NCI-H82 (cell line): ENCODE measurements at regions not wholly inside any gene's neighbourhood (a gene's known extent, or its start where the extent isn't known, plus 50 kb on each side); places are given as distances from the start of the nearest gene placed in this dataset.

Experiments
- DNase-seq: peaks from one replicate; lab custom pipeline; 2025; lab: John Stamatoyannopoulos, UW

DNA sequence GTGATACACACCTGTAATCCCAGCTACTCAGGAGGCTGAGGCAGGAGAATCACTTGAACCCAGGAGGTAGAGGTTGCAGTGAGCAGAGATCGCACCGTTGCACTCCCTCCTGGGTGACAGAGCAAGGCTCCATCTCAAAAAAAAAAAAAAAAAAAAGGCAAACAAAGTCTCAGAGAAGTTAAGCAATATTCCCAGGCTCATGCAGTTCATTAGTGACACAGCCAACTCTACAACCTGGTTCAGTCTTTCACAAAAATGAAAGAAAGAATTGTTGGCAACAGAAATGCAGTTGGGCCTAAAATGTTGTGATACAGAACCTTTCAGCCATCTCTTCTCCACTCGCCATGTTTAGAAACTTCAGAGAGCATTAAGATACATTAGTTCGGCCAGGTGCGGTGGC is 242.1 kb downstream of the LTN1 start:
- DNase-seq: no peak

DNA sequence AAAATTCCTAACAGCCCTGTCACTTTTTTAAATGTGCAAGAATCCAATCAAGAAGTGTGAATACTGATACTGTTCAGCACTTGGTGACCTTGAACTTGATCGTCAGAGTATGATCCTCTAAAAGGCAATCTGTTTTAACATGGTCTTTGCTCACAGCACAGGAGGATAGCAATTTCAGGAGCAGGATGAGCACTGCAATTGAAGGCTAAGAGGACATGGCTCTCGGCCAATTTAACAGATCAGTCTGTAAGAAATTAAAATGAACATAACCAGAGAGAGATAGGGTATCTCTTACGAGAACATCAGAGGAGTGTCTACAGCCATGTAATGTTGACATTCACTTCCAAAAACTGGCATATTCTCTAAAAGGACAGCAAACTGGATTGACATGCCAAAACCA is 243.1 kb downstream of the LTN1 start:
- peak; percentile 23 for DNase-seq

DNA sequence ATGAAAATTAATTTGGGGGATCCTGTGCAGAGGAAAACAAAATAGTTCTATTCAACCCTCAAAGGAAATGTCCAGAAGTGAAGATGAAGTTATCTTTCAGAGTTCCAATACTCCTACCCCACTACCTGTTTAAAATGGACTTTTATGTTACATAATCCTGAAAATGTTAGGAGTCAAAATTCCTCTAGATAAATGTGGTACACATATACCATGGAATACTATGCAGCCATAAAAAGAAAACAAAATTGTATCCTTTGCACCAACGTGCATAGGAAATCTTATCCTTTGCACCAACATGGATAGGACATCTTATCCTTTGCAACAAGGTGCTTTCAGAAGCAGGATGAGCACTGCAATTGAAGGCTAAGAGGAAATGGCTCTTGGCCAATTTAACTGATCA is 245.2 kb downstream of the LTN1 start:
- no peak for DNase-seq

DNA sequence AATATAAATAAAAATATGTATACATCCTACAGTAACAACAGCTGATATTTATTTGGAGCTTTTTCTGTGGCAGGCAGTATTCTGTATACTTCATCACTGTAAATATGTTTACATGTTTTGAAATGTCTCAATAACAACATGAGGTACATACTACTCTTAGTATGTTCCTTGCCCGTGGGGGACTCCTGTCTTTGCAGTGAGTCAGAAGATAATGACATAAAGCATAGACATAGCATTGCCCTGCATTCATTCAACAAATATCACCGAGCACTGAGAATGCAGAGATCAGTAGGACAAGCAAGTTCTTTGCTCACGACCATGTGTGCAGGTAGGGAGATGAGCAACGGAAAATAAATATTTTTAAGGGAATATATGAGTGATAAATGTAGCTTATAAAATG is 246.5 kb downstream of the LTN1 start:
- DNase-seq: no peak

DNA sequence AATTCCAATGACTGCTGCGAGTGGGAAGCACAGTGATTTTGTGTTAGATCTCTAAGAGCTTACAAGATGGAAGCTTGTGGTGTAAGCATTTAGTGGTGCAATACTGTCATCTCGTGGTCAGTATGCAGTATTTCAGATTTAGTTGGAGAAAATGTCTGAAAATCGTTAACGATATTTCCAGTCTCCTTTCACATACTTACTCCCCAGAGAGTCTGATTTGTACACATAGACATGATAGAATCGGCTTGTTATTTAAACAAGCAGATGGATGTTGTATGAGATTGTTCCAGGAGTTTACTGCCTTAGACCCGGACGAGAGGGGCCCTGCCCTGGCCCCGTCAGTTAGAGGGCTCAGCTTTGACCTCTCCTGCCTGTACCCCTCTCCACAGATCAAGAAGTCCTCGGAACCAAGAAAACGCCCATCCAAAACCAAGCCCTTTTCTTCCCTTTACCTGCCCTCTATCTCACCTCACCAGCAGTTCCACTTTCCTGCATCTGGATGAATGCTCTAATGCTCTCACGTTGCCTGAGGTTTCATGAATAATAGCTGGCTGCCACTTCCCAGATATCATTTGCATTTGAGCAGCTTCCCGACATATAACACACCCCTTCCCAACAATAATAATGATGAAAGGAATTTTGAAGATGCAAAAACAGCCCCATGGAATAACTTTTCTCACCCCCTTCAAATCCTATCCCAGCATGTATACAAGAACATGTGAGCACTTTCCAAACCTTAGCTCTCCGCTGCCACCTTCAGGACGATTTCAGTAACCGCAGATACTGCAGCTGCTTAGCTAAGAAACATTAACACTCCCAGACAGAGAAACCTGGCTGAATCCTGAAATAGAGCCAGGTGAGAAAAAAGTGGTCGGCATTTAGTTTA is 247.3 kb downstream of the LTN1 start:
- peak; percentile 88 for DNase-seq

DNA sequence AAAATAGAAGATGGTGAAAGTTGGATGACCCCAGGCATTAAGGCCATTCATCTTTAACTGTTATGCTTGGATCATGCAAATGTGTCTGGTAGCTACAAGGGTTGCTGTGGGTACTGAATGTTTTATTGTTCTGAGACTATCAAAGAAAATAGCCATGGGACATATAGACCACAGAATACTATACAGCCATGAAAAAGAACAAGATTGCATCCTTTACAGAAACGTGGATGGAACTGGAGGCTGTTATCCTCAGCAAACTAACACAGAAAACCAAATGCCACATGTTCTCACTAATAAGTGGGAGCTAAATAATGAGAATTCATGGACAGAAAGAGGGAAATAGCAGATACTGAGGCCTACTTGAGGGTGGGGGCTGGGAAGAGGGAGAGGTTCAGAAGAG is 249.0 kb downstream of the LTN1 start:
- no peak for DNase-seq

DNA sequence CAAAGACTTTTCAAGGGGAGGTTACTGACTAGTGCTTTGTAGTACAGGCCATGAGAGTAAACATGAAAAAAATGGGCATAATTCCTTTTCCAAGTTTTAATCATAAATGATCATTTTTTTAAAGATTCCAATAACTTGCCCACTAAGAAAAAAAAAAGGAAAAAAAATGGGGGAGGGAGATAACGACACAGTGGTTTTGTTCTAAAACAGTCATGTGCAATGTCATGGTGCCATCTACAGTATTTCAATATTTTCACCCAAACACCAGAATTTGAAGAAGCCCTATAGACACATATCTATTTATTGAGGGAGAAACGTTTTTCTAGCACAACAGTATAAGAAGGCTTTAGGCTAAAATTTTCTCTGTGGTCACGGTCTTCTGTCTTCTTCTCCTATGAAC is 250.2 kb downstream of the LTN1 start:
- no peak for DNase-seq

DNA sequence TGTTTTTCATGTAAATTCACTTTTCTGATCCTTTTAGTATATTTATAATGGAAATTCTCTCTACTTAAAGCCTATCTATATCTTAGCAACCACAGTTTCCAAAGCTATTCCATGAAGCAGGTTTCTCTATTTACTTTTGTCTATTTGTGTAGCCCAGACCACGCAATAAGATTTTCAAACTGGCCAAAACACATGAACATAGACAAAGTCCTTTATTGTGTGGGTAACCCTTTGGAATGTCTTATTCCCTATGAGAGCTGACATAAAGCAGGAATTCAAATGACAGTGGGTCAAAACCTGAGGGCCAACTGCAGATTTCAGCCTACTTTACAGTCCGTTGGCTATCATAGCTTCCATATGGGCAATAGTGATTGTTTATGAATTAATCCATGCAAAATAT is 252.6 kb downstream of the LTN1 start:
- DNase-seq: no peak

DNA sequence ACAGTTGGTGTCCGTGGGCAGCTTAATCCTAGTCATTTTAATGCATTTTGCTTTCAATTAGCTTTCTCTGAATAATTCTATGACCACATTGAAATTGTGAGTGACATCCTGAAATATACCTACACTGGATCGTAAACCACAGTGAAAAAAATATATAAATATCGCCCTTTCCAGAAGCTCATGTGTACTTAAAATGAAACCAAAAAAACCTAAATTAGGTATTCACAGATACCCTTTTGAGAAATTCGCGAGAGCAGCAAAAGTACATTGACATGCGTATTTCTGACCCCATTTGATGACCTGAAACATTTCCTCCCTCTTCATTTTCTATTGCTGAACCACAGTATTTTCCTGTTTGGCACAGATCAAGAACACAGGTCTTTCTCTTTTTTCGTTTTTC is 253.8 kb downstream of the LTN1 start:
- no peak for DNase-seq

DNA sequence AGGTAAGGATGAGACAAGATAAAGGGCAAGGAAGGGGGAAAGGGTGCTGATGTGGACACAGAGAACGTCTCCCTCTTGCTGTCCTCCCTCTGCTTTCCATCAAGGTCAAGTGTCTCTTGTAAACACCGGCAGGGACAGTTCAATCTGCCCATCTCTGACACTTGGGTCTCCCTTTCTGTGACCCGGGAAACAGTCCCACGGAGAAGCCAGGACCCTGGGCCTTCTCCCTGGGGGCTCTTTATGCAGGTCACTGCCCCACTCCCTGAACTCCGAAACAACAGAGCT is 254.3 kb downstream of the LTN1 start:
- DNase-seq: no peak

DNA sequence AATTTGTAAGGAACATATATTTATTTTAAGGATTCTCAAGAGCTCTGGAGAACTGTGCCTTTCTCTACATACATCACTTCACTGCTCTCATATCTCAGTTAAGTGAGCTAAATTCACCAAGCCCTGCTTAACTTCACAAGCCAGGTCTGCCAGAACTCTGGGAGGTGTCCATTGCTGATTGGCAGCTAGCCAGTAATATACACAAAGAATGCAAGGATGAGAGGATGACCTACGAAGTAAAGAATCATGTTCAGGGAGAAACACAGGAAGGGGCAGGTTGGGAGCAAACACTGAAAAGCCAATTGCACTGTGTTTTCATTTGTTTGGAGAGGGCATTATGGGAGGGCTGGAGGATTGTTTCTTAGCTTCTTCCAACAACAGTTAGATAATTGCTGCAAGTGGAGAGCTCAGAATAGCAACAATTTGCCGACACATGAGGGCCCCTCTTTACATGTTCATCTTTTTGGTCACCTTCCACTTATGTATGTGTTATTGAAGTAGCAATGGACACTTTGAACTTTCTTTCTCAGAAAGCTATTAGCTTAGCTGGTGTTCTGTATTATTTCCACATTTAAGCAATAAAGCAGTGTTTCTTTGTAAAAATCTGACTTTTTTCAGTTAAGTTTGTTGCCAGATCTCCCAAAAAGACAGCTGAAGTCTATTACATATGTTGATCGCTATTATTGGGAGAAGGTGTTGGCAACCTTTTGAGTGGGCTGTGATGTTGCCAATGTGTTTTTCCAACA is 254.8 kb downstream of the LTN1 start:
- no peak for DNase-seq

DNA sequence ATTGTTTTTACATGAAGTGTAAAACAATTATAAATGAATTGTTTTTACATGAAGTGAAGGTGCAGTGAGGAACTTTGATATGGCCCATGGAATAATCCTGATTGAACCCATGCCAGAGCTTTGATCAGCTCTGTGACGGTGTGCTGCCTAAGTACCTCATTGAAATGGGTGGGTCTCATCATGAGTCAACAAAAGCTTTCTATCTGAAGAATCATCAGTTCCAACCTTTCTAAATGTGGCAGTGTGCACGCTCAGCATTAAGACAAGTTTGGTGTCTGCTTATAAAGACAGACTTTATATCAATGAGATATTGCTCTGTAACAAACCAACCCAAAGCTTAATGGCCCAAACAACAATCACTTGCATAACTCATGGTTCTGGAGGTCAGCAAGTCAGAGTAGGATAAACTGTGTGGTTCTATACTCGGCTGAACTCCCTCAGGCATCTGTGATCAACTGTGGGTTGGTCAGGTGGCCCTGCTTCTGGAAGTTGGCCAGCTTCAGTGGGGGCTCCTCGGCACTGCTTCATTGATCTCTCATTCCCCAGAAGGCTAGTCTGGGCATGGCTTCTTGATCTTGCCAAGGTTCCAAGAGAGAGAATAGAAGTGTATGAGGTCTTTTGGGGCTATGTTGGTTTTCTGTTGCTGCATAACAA is 258.0 kb downstream of the LTN1 start:
- no peak for DNase-seq

DNA sequence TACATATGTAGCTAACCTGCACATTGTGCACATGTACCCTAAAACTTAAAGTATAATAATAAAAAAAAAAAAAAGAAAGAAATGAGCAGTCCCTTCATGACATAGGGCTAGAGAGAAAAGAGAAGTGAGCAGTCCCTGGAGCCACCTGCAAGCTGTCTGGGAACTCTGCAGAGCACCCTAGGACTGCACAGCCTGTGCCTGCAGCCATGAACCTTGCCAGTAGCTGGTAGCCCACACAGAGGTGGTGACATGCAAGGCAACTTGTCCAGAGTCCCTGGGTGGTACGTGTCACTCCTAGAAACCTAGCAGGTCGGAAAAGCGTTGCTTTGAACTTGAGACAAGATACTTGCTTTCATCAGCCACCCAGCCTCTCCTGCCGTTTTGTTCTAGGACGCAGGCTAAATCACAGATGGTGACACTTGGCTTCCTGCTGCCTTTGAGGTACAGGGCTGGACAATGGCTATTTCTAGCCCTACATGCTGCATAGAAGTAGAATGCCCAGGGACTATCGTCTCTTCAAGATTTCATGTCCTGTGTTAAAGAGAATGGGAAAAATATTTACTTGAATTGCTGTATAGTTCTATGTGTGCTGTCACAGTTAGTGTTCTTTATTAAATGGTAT is 260.9 kb downstream of the LTN1 start:
- DNase-seq: no peak

DNA sequence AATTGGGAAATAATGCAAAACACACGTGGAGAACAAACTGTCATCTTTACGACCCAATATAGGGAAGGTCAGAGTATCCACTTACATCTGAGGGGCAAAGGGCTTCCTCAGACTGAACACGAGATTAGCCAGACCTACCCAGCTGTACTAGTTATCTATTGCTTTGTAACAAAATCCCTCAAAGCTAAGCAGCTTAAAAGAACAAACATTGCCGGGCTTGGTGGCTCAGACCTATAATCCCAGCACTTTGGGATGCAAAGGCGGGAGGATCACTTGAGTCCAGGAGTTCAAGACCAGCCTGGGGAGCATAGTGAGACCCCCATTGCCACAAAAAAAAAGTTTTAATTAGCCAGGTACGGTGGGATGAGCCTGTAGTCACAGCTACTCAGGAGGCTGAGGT is 262.8 kb downstream of the LTN1 start:
- peak; percentile 86 for DNase-seq

DNA sequence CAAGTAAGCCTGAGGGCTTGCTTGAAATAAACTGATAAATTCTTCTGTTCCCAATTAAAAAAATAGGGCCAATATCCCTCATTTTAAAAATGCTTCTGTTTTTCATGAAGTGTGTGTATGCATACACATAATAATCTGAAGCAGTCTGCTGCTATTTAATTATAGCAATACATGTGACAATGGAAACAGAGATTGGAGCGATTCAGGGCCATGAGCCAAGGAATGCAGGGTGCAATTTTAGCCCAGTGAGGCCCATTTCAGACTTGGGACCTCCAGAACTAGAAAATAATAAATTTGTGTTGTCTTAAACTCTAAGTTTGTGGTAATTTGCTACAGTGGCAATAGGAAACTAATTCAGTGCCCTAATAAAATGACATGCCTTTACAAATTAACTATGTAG is 264.9 kb downstream of the LTN1 start:
- DNase-seq: no peak

DNA sequence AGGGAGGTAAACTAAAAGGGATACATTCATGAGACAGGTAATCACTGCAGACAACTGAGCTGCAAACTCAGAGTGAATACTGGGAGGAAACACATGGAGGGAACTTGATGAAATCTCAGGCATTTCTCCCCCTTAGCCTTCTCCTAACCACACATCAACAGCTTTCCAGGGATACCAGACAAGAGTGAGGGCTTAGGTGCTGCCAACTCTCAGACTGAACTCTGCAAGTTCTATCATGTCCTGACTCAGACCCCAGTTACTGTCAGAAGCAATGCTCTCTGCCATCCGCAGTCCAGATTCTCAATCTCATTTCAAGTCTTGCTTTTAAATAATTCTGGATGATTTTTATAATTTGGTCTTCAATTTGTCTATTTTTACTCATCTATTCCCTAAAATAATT is 267.3 kb downstream of the LTN1 start:
- no peak for DNase-seq

DNA sequence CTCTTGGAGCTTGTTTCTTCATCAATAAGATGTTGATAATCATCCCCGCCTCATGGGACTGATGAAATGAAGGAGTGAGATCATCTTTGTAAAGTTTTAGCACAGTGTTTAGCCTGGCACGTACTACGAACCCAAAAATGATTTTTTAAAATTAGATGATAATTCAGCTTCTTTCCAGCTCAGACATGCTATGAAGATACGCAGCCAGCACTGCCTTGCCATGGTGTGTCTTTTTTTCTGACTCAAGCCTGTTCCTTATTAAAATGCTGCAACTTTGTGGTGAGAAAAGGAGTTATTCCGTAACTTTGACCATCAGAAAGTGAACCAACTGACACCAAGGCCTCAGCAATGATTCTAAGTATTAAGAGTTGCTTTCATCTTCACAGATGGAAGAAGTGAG is 269.0 kb downstream of the LTN1 start:
- no peak for DNase-seq

DNA sequence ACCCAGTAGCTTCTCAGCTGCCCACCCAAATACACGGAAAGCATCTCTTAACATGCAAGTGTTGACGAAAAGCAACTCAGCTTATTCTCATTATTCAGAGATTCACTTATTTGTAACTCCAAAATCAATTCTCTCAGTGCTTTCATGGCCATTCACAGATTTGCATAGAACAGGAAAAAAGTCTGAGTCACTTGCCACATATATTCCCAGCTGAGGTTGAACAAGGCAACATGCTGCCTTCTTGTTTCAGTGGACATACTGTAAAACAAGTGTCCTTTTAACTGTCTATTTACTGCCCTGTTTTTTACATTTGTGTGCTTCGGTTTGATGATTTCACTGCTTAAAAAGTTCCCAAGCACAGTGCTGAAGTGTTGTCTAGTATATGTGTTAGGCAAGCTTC is 273.0 kb downstream of the LTN1 start:
- DNase-seq: no peak

DNA sequence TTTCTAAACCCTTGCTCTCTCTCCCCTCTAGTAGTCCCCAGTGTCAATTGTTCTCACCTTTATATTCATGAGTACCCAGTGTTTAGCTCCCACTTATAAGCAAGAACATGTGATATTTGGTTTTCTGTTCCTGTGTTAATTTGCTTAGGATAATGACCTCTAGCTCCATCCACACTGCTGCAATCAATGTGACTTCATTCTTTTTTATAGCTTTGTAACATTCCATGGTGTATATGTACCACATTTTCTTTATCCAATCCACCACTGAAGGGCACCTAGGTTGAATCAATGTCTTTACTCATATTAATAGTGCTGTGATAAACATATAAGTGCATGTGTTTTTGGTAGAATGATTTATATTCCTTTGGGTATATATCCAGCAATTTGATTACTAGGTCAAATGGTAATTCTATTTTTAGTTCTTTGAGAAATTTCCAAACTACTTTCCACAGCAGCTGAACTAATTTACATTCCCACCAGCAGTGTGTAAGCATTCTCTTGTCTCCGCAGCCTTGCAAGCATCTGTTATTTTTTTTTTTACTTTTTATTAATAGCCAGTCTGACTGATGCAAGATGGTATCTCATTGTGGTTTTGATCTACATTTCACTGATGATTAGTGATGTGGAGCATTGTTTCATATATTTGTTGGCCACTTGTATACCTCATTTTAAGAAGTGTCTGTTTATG is 277.8 kb downstream of the LTN1 start:
- DNase-seq: no peak

DNA sequence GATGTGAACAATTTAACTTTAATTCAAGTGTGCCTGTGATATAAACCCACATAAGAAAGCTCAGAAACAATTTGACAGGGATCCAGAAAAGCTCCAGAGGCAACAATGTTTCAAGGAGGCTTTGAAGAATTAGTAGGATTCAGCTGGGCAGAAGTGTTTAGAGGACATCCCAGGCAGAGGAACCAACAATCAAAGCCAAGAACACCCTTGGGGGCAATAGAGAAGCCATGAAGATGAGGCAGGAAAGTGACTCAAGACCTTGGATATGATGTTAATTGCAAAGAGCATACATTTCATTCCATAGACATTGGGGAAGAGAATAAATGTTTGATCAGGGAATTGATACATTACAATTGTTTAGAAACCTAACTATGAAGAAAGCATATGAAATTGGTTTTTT is 280.3 kb downstream of the LTN1 start:
- DNase-seq: no peak

DNA sequence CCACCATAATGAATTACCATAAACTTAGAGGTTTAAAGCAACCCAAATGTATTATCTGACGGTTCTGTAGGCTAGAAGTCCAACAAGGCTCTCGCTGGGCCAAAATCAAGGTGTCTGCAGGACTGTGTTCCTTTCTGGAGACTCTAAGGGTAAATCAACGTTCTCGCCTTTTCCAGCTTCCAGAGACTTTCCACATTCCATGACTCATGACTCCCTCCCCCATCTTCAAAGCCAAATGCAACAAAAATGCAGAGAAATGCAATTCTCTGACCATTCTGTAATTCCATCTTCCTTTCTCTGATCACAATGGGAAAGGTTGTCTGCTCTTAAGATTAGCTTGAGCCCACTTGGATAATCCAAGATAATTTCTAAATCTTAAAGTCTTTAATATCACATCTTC is 287.1 kb downstream of the LTN1 start:
- DNase-seq: no peak

DNA sequence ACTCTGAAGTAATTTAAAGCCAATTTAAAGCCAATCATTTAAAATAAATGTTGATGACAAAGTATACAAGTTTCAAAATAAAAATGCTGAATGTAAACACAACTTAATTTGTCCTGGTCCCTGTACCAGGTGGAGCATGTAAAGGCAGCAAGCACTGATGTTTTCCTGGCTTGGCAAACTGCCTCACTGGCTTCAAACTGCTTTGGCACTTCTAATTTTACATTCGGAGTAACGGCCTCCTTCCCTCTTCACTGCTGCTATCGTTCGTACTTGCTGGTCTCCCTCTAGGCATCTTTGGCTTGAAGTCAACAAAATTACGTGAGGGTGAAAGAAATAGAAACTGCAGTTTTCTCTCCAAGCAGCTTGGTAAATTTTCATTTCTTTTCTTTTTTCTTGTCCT is 287.9 kb downstream of the LTN1 start:
- DNase-seq: no peak
